Bronchial epithelial cell (primary cell): ENCODE measurements at regions not wholly inside any gene's neighbourhood (a gene's known extent, or its start where the extent isn't known, plus 50 kb on each side); places are given as distances from the start of the nearest gene placed in this dataset.
"Not testable (repeated sequence)": the region's sequence is repeated elsewhere in the genome, so short reads cannot be mapped to it uniquely, and the experiment has no call there.

Source experiments
- DNase-seq: peaks from one replicate; pipeline ENCODE4 v3.0.0-alpha.2; 2010; ENCODE audit warnings: low read depth
- FAIRE-seq: peaks from 2 replicates; lab custom pipeline; 2011; peaks lifted over from hg19 to GRCh38; lab: Jason Lieb, UNC
- H3K27me3 ChIP-seq: 2 replicates; pipeline ENCODE4 v1.5.1; 2011; ENCODE audit warnings: low read length; ENCODE audit not compliant: control insufficient read depth, insufficient read depth
- H3K36me3 ChIP-seq: 2 replicates; pipeline ENCODE4 v1.5.1; 2011; ENCODE audit warnings: low read length; ENCODE audit not compliant: control insufficient read depth, insufficient read depth
- H3K4me3 ChIP-seq: 2 replicates; pipeline ENCODE4 v1.5.1; 2011; ENCODE audit warnings: mild to moderate bottlenecking, low read depth, low read length, control low read depth
- CTCF ChIP-seq: IDR thresholded peaks from 2 replicates; pipeline ENCODE4 v1.5.1; 2011; ENCODE audit warnings: mild to moderate bottlenecking, moderate library complexity, low read length, control low read depth, inconsistent platforms; ENCODE audit not compliant: insufficient read depth, severe bottlenecking

- Histone ChIP-seq H3K36me3 (no peaks in the 10 kb centered on the region), H3K4me3 (no peak overlapping the region), H3K27me3 (no peaks in the 10 kb centered on the region)
- no peak for TF ChIP-seq CTCF
- FAIRE-seq (no peak), DNase-seq (no peak)
Measured at GRCh38 chr9:118693645-118694044, 675.6 kb downstream of the BRINP1 start.

- H3K27me3 ChIP-seq, DNase-seq, H3K4me3 ChIP-seq, H3K36me3 ChIP-seq, FAIRE-seq: not testable (repeated sequence)
Measured at GRCh38 chr9:118695249-118695648, 674.0 kb downstream of the BRINP1 start.

- FAIRE-seq: no peak
- Histone ChIP-seq H3K27me3 (no peaks in the 10 kb centered on the region), H3K4me3 (no peak overlapping the region), H3K36me3 (no peaks in the 10 kb centered on the region)
- DNase-seq: no peak
- no peak for TF ChIP-seq CTCF
Measured at GRCh38 chr9:118701985-118702384, 667.2 kb downstream of the BRINP1 start.

GRCh38 chr9:118711843-118712242, 657.4 kb downstream of the BRINP1 start:
- Histone ChIP-seq H3K27me3 (no peaks in the 10 kb centered on the region), H3K36me3 (no peaks in the 10 kb centered on the region), H3K4me3 (no peak overlapping the region)
- TF ChIP-seq CTCF: no peak
- FAIRE-seq (no peak), DNase-seq (no peak)

GRCh38 chr9:118721276-118721675, 648.0 kb downstream of the BRINP1 start:
- no peak overlapping the region for H3K4me3 ChIP-seq
- H3K27me3 ChIP-seq: no peaks in the 10 kb centered on the region
- FAIRE-seq: no peak
- TF ChIP-seq CTCF: no peak
- no peak for DNase-seq
- H3K36me3 ChIP-seq: no peaks in the 10 kb centered on the region

- FAIRE-seq (no peak), DNase-seq (no peak)
- Histone ChIP-seq H3K36me3 (no peaks in the 10 kb centered on the region), H3K4me3 (no peak overlapping the region), H3K27me3 (no peaks in the 10 kb centered on the region)
- no peak for TF ChIP-seq CTCF
Measured at GRCh38 chr9:118721923-118722322, 647.3 kb downstream of the BRINP1 start.

GRCh38 chr9:118729981-118730380, 639.3 kb downstream of the BRINP1 start:
- DNase-seq (no peak), FAIRE-seq (no peak)
- no peak overlapping the region for H3K4me3 ChIP-seq
- TF ChIP-seq CTCF: no peak
- no peaks in the 10 kb centered on the region for H3K36me3 ChIP-seq
- H3K27me3 ChIP-seq: no peaks in the 10 kb centered on the region
